ENCODE measurements at regions not wholly inside any gene's neighbourhood (a gene's known extent, or its start where the extent isn't known, plus 50 kb on each side); places are given as distances from the start of the nearest gene placed in this dataset.

- no peak for TF ChIP-seq CTCF (conservative IDR thresholded peaks at IDR 0.05; ENCODE audit: low read length)
- TF ChIP-seq EZH2phosphoT487 (IDR thresholded peaks at IDR 0.05; ENCODE audit: borderline replicate concordance, low read depth, low read length): no peak
Observed at GRCh38 chrX:118174516-118175098, 58.0 kb upstream of the KLHL13 start.

Measured in OCI-LY7 (cell line).